GM12874 (cell line): ENCODE measurements at regions not wholly inside any gene's neighbourhood (a gene's known extent, or its start where the extent isn't known, plus 50 kb on each side); places are given as distances from the start of the nearest gene placed in this dataset.

Source experiments
- CTCF ChIP-seq: IDR thresholded peaks from 2 replicates; pipeline ENCODE4 v1.5.1; 2011; ENCODE audit warnings: low read depth, mild to moderate bottlenecking, control low read depth, low read length, moderate library complexity; ENCODE audit not compliant: insufficient read depth

DNA sequence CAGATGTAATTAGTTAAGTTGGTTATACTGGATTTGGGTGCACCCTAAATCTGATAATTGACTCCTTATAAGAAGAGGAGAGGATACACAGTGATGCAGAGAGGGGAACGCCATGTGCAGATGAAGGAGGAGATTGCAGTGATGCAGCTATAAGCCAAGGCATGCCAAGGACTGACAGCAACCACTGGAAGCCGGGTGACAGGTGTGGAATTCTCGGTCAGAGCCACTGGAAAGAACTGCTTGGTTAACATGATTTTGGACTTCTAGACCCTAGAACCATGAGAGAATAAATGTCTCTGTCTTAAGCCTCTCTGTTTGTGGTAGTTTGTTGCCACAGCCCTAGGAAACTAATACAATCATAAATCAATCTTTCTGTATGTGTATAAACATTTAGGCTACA lies 403.3 kb upstream of the CDH20 start:
- TF ChIP-seq CTCF, result no peak

GRCh38 chr18:60935041-60935910 lies 398.0 kb upstream of the CDH20 start:
- no peak for TF ChIP-seq CTCF

GRCh38 chr18:60936101-60936500 lies 397.1 kb upstream of the CDH20 start:
- no peak for TF ChIP-seq CTCF

DNA sequence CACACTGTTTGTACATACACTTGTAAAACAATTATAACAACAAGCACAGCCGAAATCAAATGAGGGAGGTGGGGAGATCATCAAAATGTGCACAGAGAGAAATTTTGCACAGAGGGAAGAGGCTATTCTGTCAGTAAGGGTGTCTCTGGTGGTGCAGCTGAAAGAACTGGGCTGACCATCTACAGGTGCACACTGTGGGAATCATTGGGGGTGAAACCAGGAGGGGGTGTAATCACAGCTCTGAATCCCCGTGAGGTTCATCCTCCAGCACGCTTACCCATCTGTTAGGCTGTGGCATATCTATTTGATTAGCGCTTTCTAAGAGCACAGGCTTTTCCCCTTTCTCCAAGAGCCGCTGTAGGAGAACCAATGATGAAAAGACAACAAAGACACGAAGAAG lies 389.9 kb upstream of the CDH20 start:
- no peak for TF ChIP-seq CTCF

- no peak for TF ChIP-seq CTCF
Measured at GRCh38 chr18:60950634-60951033, 382.6 kb upstream of the CDH20 start.

- TF ChIP-seq CTCF, result no peak
Measured at GRCh38 chr18:60951091-60951490, 382.1 kb upstream of the CDH20 start.

DNA sequence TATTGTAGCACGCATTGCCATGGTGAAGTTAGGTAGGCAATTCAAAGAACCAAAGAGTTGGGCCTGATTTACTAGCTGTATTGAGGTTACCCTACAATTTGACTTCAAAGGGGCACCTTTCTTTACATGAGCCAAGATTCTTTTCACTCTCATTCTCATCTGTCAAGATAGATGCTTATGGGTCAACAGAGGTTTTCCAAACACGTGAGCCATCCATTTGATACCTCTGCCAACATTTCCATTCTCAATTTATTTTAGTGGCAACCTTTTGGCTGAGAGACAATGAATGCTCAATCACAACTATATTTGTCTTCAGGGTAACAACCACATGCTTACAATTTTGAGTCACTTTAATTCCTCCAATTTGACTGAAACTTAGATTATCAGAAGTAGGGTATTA lies 370.6 kb upstream of the CDH20 start:
- TF ChIP-seq CTCF, result no peak
